ENCODE measurements at regions not wholly inside any gene's neighbourhood (a gene's known extent, or its start where the extent isn't known, plus 50 kb on each side); places are given as distances from the start of the nearest gene placed in this dataset.

DNA sequence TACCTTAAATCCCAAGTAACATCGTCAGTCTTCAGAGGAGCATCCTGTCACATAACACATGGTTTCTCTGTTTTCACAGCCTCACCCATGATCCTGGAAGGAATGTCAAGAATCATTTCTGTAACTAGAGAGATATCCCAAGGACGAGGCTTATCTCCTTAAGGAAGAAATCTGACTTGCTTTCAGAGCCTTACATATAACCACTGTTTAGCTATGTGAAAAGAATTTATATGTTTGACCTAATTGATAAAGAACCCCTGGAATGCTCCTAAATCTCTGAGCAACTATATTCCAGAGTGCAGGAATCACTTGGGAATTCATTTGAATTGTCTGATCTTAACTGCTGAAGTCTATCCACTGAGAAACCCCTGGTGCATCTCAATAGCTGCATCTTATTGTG lies 243.1 kb downstream of the ALDH8A1 start:
- TF ChIP-seq EZH2 (IDR thresholded peaks at IDR 0.05) = no peak
- TF ChIP-seq, protein P1, sequence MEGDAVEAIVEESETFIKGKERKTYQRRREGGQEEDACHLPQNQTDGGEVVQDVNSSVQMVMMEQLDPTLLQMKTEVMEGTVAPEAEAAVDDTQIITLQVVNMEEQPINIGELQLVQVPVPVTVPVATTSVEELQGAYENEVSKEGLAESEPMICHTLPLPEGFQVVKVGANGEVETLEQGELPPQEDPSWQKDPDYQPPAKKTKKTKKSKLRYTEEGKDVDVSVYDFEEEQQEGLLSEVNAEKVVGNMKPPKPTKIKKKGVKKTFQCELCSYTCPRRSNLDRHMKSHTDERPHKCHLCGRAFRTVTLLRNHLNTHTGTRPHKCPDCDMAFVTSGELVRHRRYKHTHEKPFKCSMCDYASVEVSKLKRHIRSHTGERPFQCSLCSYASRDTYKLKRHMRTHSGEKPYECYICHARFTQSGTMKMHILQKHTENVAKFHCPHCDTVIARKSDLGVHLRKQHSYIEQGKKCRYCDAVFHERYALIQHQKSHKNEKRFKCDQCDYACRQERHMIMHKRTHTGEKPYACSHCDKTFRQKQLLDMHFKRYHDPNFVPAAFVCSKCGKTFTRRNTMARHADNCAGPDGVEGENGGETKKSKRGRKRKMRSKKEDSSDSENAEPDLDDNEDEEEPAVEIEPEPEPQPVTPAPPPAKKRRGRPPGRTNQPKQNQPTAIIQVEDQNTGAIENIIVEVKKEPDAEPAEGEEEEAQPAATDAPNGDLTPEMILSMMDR (IDR thresholded peaks at IDR 0.05) = no peak

Measured in neural progenitor cell (in vitro differentiated cells).